A673 (cell line): ENCODE measurements at regions not wholly inside any gene's neighbourhood (a gene's known extent, or its start where the extent isn't known, plus 50 kb on each side); places are given as distances from the start of the nearest gene placed in this dataset.

ENCODE experiments used
- BruUV-seq: library from RNA; stranded (reverse); fragments of 400-500 nt; replicated peaks from 2 replicates; lab custom pipeline; 2021; lab: Mats Ljungman, UMichigan
- CTCF ChIA-PET: fragments of 300-600 bp; sonication (Branson Sonifier 250); formaldehyde crosslinking; loops from one replicate; lab custom pipeline; 2022; ENCODE audit warnings: antibody characterized with exemption; lab: Charles Lee
- POLR2A ChIA-PET: fragments of 300-600 bp; sonication (Branson Sonifier 250); formaldehyde crosslinking; loops from one replicate; lab custom pipeline; 2022; ENCODE audit warnings: antibody characterized with exemption; ENCODE audit not compliant: low non-redundant PET; lab: Charles Lee
- DNase-seq: peaks from one replicate; pipeline ENCODE4 v3.0.0-alpha.2; 2015; ENCODE audit warnings: low spot score
- H3K27ac ChIP-seq: fragments of 200-600 bp; sonication (generic); 2 replicates; pipeline ENCODE4 v1.5.1; 2016; ENCODE audit warnings: mixed run types, low read depth, mild to moderate bottlenecking, mixed read lengths, antibody characterized with exemption, low read length; ENCODE audit not compliant: poor library complexity, severe bottlenecking
- H3K27me3 ChIP-seq: fragments of 200-600 bp; sonication (generic); replicated peaks from 2 replicates; pipeline ENCODE4 v1.6.1; 2017; ENCODE audit warnings: mixed run types, low read depth, mild to moderate bottlenecking, mixed read lengths, antibody characterized with exemption, low read length; ENCODE audit not compliant: insufficient read depth, poor library complexity
- H3K36me3 ChIP-seq: fragments of 200-600 bp; sonication (generic); 2 replicates; pipeline ENCODE4 v1.6.1; 2016; ENCODE audit warnings: mixed run types, mild to moderate bottlenecking, mixed read lengths, antibody characterized with exemption, low read length; ENCODE audit not compliant: insufficient read depth, poor library complexity, severe bottlenecking
- H3K4me1 ChIP-seq: fragments of 200-600 bp; sonication (generic); 2 replicates; pipeline ENCODE4 v1.6.1; 2017; ENCODE audit warnings: mixed run types, mild to moderate bottlenecking, mixed read lengths, antibody characterized with exemption, low read length; ENCODE audit not compliant: insufficient read depth, poor library complexity, severe bottlenecking
- H3K4me3 ChIP-seq: fragments of 200-600 bp; sonication (generic); 2 replicates; pipeline ENCODE4 v1.5.1; 2016; ENCODE audit warnings: low read depth, mixed run types, mild to moderate bottlenecking, mixed read lengths, low read length; ENCODE audit not compliant: poor library complexity, severe bottlenecking
- H3K9me3 ChIP-seq: fragments of 200-600 bp; sonication (generic); 2 replicates; pipeline ENCODE4 v1.6.1; 2016; ENCODE audit warnings: mixed run types, low read depth, mild to moderate bottlenecking, mixed read lengths, antibody characterized with exemption, low read length; ENCODE audit not compliant: poor library complexity, severe bottlenecking
- EZH2 ChIP-seq: fragments of 200-600 bp; sonication (generic); IDR thresholded peaks from 2 replicates; pipeline ENCODE4 v1.6.1; 2017; ENCODE audit warnings: borderline replicate concordance, low read depth, mild to moderate bottlenecking, mixed read lengths, antibody characterized with exemption, low read length; ENCODE audit not compliant: poor library complexity, severe bottlenecking
- intact Hi-C: fragments of 100-400 bp; cut with micrococcal nuclease; formaldehyde crosslinking; loops from one replicate; pipeline ENCODE4 v1.10.0; 2022; ENCODE audit not compliant: unreplicated experiment
- TF ChIP-seq, protein P1 (sequence below): fragments of 300-800, 200-600 bp; sonication (generic); conservative IDR thresholded peaks from 2 replicates; pipeline ENCODE4 v1.5.1; 2017; ENCODE audit warnings: low read depth, mild to moderate bottlenecking, antibody characterized with exemption, low read length, moderate library complexity, mixed read lengths

DNA sequence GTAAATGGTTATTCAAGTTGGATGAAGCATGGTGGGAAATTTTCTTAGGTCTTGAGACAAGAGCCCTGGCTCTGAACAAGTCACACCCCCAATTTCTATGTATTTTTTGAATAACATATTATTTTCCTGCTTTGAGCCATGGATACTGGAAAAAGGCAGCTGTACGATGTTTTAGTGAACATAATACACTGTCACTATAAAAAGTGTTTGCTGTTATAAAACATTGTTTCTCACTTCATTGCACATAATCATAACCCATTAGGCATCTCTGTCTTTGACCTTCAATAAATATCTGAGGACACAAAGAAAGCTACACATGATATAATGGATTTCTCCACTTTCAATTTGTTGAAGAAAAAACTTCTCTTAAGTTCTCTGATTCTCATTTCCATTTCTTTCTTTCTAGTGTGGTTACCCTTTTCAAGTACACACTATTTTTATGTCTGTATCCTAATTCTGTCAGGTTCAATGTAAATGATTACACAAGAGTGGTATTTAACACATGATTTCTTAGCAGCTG is 283.9 kb upstream of the SP8 start:
- intact Hi-C loops, result no loop called here
- H3K4me1 ChIP-seq, result no peaks in the 10 kb centered on the region
- no peak for TF ChIP-seq EZH2
- TF ChIP-seq, protein P1, sequence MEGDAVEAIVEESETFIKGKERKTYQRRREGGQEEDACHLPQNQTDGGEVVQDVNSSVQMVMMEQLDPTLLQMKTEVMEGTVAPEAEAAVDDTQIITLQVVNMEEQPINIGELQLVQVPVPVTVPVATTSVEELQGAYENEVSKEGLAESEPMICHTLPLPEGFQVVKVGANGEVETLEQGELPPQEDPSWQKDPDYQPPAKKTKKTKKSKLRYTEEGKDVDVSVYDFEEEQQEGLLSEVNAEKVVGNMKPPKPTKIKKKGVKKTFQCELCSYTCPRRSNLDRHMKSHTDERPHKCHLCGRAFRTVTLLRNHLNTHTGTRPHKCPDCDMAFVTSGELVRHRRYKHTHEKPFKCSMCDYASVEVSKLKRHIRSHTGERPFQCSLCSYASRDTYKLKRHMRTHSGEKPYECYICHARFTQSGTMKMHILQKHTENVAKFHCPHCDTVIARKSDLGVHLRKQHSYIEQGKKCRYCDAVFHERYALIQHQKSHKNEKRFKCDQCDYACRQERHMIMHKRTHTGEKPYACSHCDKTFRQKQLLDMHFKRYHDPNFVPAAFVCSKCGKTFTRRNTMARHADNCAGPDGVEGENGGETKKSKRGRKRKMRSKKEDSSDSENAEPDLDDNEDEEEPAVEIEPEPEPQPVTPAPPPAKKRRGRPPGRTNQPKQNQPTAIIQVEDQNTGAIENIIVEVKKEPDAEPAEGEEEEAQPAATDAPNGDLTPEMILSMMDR, result no peak
- BruUV-seq, result no TSS peak
- no peak overlapping the region for H3K27ac ChIP-seq
- CTCF ChIA-PET, result no interaction called here
- H3K36me3 ChIP-seq, result no peaks in the 10 kb centered on the region
- POLR2A ChIA-PET, result no interaction called here
- no peak for DNase-seq
- peaks cover 15% of the 10 kb centered on the region for H3K27me3 ChIP-seq
- no peak overlapping the region for H3K4me3 ChIP-seq
- H3K9me3 ChIP-seq, result no peaks in the 10 kb centered on the region

DNA sequence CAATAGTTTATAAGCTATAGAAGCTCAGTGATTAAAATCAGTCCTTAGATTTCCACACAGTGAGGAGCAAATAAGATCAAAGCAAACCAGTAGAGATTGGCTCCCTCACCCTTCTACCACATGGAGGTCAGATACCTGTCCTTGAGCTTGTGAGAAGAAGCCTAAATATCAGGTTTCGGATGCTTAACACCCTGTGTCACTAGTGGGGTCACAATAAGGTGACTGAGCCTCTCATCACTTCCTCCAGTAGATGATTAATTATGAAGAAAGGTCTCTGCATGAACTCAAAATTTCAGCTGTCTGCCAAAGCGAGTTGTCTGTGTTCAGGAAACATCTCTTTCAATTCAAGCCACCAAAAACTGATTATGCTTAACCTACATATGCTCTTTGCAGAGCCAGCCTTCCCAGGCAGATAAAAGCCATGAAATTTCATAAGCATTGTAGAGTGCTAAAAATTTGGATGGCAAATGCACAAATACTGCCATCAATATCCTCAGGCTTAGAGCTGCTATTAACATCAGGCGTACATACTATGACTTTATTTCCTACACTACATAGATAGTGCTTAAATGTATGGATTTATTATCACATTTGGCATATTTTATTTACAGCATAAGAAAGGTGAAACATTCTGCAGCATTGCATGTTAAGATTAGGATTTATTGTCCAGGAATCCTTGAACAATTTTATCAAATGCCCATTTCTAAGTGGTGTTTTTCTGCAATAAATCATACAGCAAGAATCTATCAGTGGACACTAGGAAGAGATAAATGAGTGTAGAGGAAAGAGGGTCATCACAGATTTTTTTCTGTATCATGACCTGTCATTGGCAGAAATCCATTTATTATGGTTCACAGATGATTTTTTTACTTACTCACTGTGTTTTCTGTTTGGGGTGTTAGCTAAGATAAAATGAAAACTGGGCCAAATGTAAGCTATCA is 285.1 kb upstream of the SP8 start:
- intact Hi-C loops, result no loop called here
- Histone ChIP-seq H3K27ac (no peak overlapping the region), H3K4me1 (no peaks in the 10 kb centered on the region), H3K36me3 (no peaks in the 10 kb centered on the region), H3K27me3 (peaks cover 8% of the 10 kb centered on the region), H3K9me3 (no peaks in the 10 kb centered on the region), H3K4me3 (no peak overlapping the region)
- TF ChIP-seq, protein P1, result no peak
- TF ChIP-seq EZH2, result no peak
- POLR2A ChIA-PET, result no interaction called here
- no TSS peak for BruUV-seq
- no peak for DNase-seq
- CTCF ChIA-PET, result interaction anchor here (0.6 kb wide), 1 partner anchor 311 kb away, joined by 4 read pairs; no protein-coding TSS in a partner anchor

GRCh38 chr7:21076054-21076453 is 289.4 kb upstream of the SP8 start:
- TF ChIP-seq, protein P1, result no peak
- no TSS peak for BruUV-seq
- no peaks in the 10 kb centered on the region for H3K4me1 ChIP-seq

More at GRCh38 chr7:21076054-21076453, 289.4 kb upstream of the SP8 start:
- intact Hi-C loops, result no loop called here
- H3K27ac ChIP-seq, result no peak overlapping the region
- H3K9me3 ChIP-seq, result no peaks in the 10 kb centered on the region
- no peak for DNase-seq
- H3K36me3 ChIP-seq, result no peaks in the 10 kb centered on the region
- H3K4me3 ChIP-seq, result no peak overlapping the region
- CTCF ChIA-PET, result no interaction called here
- peaks cover 17% of the 10 kb centered on the region for H3K27me3 ChIP-seq
- POLR2A ChIA-PET, result no interaction called here
